BLaER1 treated with 17β-estradiol and CSF1 and Interleukin-3, amounts not matched to agents 10 nM and 100 nM (cell line): ENCODE measurements at regions not wholly inside any gene's neighbourhood (a gene's known extent, or its start where the extent isn't known, plus 50 kb on each side); places are given as distances from the start of the nearest gene placed in this dataset.
A peak's percentile ranks its signal among the peaks of the same experiment; 100 is the strongest.

ENCODE experiments used
- H3K27ac ChIP-seq, 11 experiments: shearing (Covaris generic); formaldehyde crosslinking; 2 replicates each; pipeline ENCODE4 v1.8.1; 2022
- H3K27me3 ChIP-seq, 11 experiments: shearing (Covaris generic); formaldehyde crosslinking; 2 replicates each; pipeline ENCODE4 v1.8.1; 2022
- H3K36me3 ChIP-seq, 11 experiments: shearing (Covaris generic); formaldehyde crosslinking; 2 replicates each; pipeline ENCODE4 v1.8.1; 2022
- H3K4me1 ChIP-seq, 10 experiments: shearing (Covaris generic); formaldehyde crosslinking; 2 replicates each; pipeline ENCODE4 v1.8.1; 2022
- H3K4me2 ChIP-seq, 11 experiments: shearing (Covaris generic); formaldehyde crosslinking; 2 replicates each; pipeline ENCODE4 v1.8.1; 2022
- H3K4me3 ChIP-seq, 10 experiments: shearing (Covaris generic); formaldehyde crosslinking; 2 replicates each; pipeline ENCODE4 v1.8.1; 2022
- H3K9ac ChIP-seq, 11 experiments: shearing (Covaris generic); formaldehyde crosslinking; 2 replicates each; pipeline ENCODE4 v1.8.1; 2022
- H3K9me3 ChIP-seq, 11 experiments: shearing (Covaris generic); formaldehyde crosslinking; replicated peaks in 1 of 11; 2 replicates each; pipeline ENCODE4 v1.8.1; 2022
- H4K20me1 ChIP-seq, 11 experiments: shearing (Covaris generic); formaldehyde crosslinking; 2 replicates each; pipeline ENCODE4 v1.8.1; 2022
- Cebpa-rat ChIP-seq, 11 experiments: shearing (Covaris generic); IDR thresholded peaks; 2 replicates each; pipeline ENCODE4 v1.8.1; 2022

GRCh38 chr4:136881666-136882065, 650.6 kb downstream of the PCDH18 start:
- no peak for TF ChIP-seq Cebpa-rat (IDR thresholded peaks at IDR 0.05)
- H3K9me3 ChIP-seq: no peaks in the 10 kb centered on the region
- H3K9ac ChIP-seq: no peak overlapping the region
- no peaks in the 10 kb centered on the region for H4K20me1 ChIP-seq
- H3K4me3 ChIP-seq: no peak overlapping the region
- H3K4me2 ChIP-seq: no peak overlapping the region
- H3K4me1 ChIP-seq: no peaks in the 10 kb centered on the region
- no peaks in the 10 kb centered on the region for H3K36me3 ChIP-seq
- H3K27me3 ChIP-seq: no peaks in the 10 kb centered on the region
- no peak overlapping the region for H3K27ac ChIP-seq

GRCh38 chr4:136873555-136873954, 658.7 kb downstream of the PCDH18 start:
- Histone ChIP-seq H3K4me1 (no peaks in the 10 kb centered on the region), H3K9me3 (no peaks in the 10 kb centered on the region), H4K20me1 (no peaks in the 10 kb centered on the region), H3K4me2 (no peak overlapping the region), H3K27me3 (no peaks in the 10 kb centered on the region), H3K4me3 (no peak overlapping the region), H3K27ac (no peak overlapping the region), H3K9ac (no peak overlapping the region), H3K36me3 (no peaks in the 10 kb centered on the region)
- no peak for TF ChIP-seq Cebpa-rat (IDR thresholded peaks at IDR 0.05)

GRCh38 chr4:136867465-136867864, 664.8 kb downstream of the PCDH18 start:
- no peak overlapping the region for H3K4me2 ChIP-seq
- H3K27me3 ChIP-seq: no peaks in the 10 kb centered on the region
- peaks cover 0 to 9% (median 0%) of the 10 kb centered on the region in 10 experiments; a peak in 7 of 20 replicates for H3K4me1 ChIP-seq
- no peak overlapping the region for H3K9ac ChIP-seq
- no peaks in the 10 kb centered on the region for H4K20me1 ChIP-seq
- H3K27ac ChIP-seq: no peak overlapping the region
- no peak overlapping the region for H3K4me3 ChIP-seq
- H3K9me3 ChIP-seq: no peaks in the 10 kb centered on the region
- no peaks in the 10 kb centered on the region for H3K36me3 ChIP-seq
- no peak for TF ChIP-seq Cebpa-rat (IDR thresholded peaks at IDR 0.05)

GRCh38 chr4:136865526-136865925, 666.8 kb downstream of the PCDH18 start:
- no peak overlapping the region for H3K4me3 ChIP-seq
- H3K27ac ChIP-seq: no peak overlapping the region
- H3K36me3 ChIP-seq: no peaks in the 10 kb centered on the region
- peaks cover 0 to 9% (median 0%) of the 10 kb centered on the region in 10 experiments; a peak in 7 of 20 replicates for H3K4me1 ChIP-seq
- TF ChIP-seq Cebpa-rat (IDR thresholded peaks at IDR 0.05): no peak
- no peak overlapping the region for H3K4me2 ChIP-seq
- H3K9me3 ChIP-seq: no peaks in the 10 kb centered on the region
- no peak overlapping the region for H3K9ac ChIP-seq
- no peaks in the 10 kb centered on the region for H3K27me3 ChIP-seq
- no peaks in the 10 kb centered on the region for H4K20me1 ChIP-seq

GRCh38 chr4:136864604-136865185, 667.6 kb downstream of the PCDH18 start:
- no peak overlapping the region for H3K27ac ChIP-seq
- no peak overlapping the region for H3K4me2 ChIP-seq
- H3K9me3 ChIP-seq: no peaks in the 10 kb centered on the region
- H3K36me3 ChIP-seq: no peaks in the 10 kb centered on the region
- no peak for TF ChIP-seq Cebpa-rat (IDR thresholded peaks at IDR 0.05)
- H3K4me1 ChIP-seq: peaks cover 0 to 9% (median 0%) of the 10 kb centered on the region in 10 experiments; a peak in 7 of 20 replicates
- H3K4me3 ChIP-seq: no peak overlapping the region
- H3K27me3 ChIP-seq: no peaks in the 10 kb centered on the region
- no peaks in the 10 kb centered on the region for H4K20me1 ChIP-seq
- no peak overlapping the region for H3K9ac ChIP-seq

- H3K36me3 ChIP-seq: no peaks in the 10 kb centered on the region
- no peak overlapping the region; a peak in 1 of 22 replicates for H3K9ac ChIP-seq
- no peaks in the 10 kb centered on the region for H3K9me3 ChIP-seq
- H3K4me3 ChIP-seq: no peak overlapping the region
- H3K4me1 ChIP-seq: peaks cover 0 to 9% (median 0%) of the 10 kb centered on the region in 10 experiments; a peak in 7 of 20 replicates
- H3K27me3 ChIP-seq: no peaks in the 10 kb centered on the region
- H3K27ac ChIP-seq: no peak overlapping the region
- TF ChIP-seq Cebpa-rat (IDR thresholded peaks at IDR 0.05): no peak
- H3K4me2 ChIP-seq: peak overlapping the region in 3 of 11 experiments; percentile 10 to 25 (median 20); a peak in 2 of 22 replicates
- H4K20me1 ChIP-seq: no peaks in the 10 kb centered on the region
Measured at GRCh38 chr4:136863756-136864155, 668.5 kb downstream of the PCDH18 start.

- Histone ChIP-seq H3K27me3 (no peaks in the 10 kb centered on the region), H3K4me2 (no peak overlapping the region), H4K20me1 (no peaks in the 10 kb centered on the region), H3K4me3 (no peak overlapping the region), H3K9ac (no peak overlapping the region), H3K4me1 (peaks cover 0 to 9% (median 0%) of the 10 kb centered on the region in 10 experiments; a peak in 7 of 20 replicates), H3K36me3 (no peaks in the 10 kb centered on the region), H3K9me3 (no peaks in the 10 kb centered on the region), H3K27ac (no peak overlapping the region)
- TF ChIP-seq Cebpa-rat (IDR thresholded peaks at IDR 0.05): no peak
Measured at GRCh38 chr4:136862653-136863052, 669.6 kb downstream of the PCDH18 start.

- H3K4me2 ChIP-seq: no peak overlapping the region
- H3K27me3 ChIP-seq: no peaks in the 10 kb centered on the region
- H3K4me3 ChIP-seq: no peak overlapping the region
- H3K27ac ChIP-seq: no peak overlapping the region
- no peak overlapping the region for H3K9ac ChIP-seq
- no peaks in the 10 kb centered on the region for H4K20me1 ChIP-seq
- no peaks in the 10 kb centered on the region for H3K36me3 ChIP-seq
- H3K4me1 ChIP-seq: peaks cover 0 to 9% (median 0%) of the 10 kb centered on the region in 10 experiments; a peak in 7 of 20 replicates
- TF ChIP-seq Cebpa-rat (IDR thresholded peaks at IDR 0.05): no peak
- no peaks in the 10 kb centered on the region for H3K9me3 ChIP-seq
Measured at GRCh38 chr4:136861091-136861490, 671.2 kb downstream of the PCDH18 start.

GRCh38 chr4:136858903-136859302, 673.4 kb downstream of the PCDH18 start:
- Histone ChIP-seq H4K20me1 (no peaks in the 10 kb centered on the region), H3K9ac (no peak overlapping the region), H3K4me3 (no peak overlapping the region), H3K27ac (no peak overlapping the region), H3K4me1 (peaks cover 0 to 4% (median 0%) of the 10 kb centered on the region in 10 experiments; a peak in 7 of 20 replicates), H3K9me3 (no peaks in the 10 kb centered on the region; a peak in 1 of 22 replicates), H3K27me3 (no peaks in the 10 kb centered on the region), H3K4me2 (no peak overlapping the region), H3K36me3 (no peaks in the 10 kb centered on the region)
- no peak for TF ChIP-seq Cebpa-rat (IDR thresholded peaks at IDR 0.05)

- TF ChIP-seq Cebpa-rat (IDR thresholded peaks at IDR 0.05): no peak
- Histone ChIP-seq H3K4me3 (no peak overlapping the region), H3K9ac (no peak overlapping the region), H3K36me3 (no peaks in the 10 kb centered on the region), H3K4me1 (no peaks in the 10 kb centered on the region), H3K4me2 (no peak overlapping the region), H4K20me1 (no peaks in the 10 kb centered on the region), H3K9me3 (no peaks in the 10 kb centered on the region; a peak in 1 of 22 replicates), H3K27ac (no peak overlapping the region), H3K27me3 (no peaks in the 10 kb centered on the region)
Measured at GRCh38 chr4:136855886-136856285, 676.4 kb downstream of the PCDH18 start.
